ENCODE measurements at regions not wholly inside any gene's neighbourhood (a gene's known extent, or its start where the extent isn't known, plus 50 kb on each side); places are given as distances from the start of the nearest gene placed in this dataset.

DNA sequence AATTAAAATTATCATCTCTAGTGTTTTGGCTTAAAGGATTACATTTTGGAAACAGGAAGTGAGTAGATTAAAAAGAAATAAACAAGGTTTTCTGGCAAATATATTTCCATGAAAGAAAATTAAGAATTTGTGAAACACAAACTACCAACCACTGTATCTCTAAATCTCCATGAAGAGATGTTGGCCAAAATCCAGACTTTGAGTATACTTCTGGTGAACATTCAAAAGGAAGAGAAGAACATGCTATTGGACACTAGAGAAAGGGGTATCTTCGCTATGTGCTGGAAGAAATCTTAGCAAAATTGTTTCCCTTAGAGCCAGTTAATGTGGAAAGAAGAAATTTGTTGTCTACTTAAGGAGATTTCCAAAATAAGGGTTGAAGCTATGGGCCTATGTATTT, 710.4 kb upstream of the CTNND2 start:
- TF ChIP-seq, protein P1, sequence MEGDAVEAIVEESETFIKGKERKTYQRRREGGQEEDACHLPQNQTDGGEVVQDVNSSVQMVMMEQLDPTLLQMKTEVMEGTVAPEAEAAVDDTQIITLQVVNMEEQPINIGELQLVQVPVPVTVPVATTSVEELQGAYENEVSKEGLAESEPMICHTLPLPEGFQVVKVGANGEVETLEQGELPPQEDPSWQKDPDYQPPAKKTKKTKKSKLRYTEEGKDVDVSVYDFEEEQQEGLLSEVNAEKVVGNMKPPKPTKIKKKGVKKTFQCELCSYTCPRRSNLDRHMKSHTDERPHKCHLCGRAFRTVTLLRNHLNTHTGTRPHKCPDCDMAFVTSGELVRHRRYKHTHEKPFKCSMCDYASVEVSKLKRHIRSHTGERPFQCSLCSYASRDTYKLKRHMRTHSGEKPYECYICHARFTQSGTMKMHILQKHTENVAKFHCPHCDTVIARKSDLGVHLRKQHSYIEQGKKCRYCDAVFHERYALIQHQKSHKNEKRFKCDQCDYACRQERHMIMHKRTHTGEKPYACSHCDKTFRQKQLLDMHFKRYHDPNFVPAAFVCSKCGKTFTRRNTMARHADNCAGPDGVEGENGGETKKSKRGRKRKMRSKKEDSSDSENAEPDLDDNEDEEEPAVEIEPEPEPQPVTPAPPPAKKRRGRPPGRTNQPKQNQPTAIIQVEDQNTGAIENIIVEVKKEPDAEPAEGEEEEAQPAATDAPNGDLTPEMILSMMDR (conservative IDR thresholded peaks at IDR 0.05) = no peak
- no peak for TF ChIP-seq ZFX (IDR thresholded peaks at IDR 0.05)
